ENCODE measurements at regions not wholly inside any gene's neighbourhood (a gene's known extent, or its start where the extent isn't known, plus 50 kb on each side); places are given as distances from the start of the nearest gene placed in this dataset.

GRCh38 chr4:125527681-125528080, 212.9 kb downstream of the FAT4 start:
- no peak for TF ChIP-seq CTCF (IDR thresholded peaks at IDR 0.05)
- no peak for TF ChIP-seq POLR2A (IDR thresholded peaks at IDR 0.05)
- TF ChIP-seq EP300 (IDR thresholded peaks at IDR 0.05), result no peak
- TF ChIP-seq POLR2AphosphoS5 (IDR thresholded peaks at IDR 0.05), result no peak
